Neutrophil (primary cell): ENCODE measurements at regions not wholly inside any gene's neighbourhood (a gene's known extent, or its start where the extent isn't known, plus 50 kb on each side); places are given as distances from the start of the nearest gene placed in this dataset.
A peak's percentile ranks its signal among the peaks of the same experiment; 100 is the strongest.

Experiments used
- H3K27ac ChIP-seq: fragments of 200-600 bp; sonication (generic); 2 replicates; pipeline ENCODE4 v1.5.1; 2016; ENCODE audit warnings: mild to moderate bottlenecking, moderate library complexity
- H3K27me3 ChIP-seq: fragments of 200-600 bp; sonication (generic); 2 replicates; pipeline ENCODE4 v1.6.0; 2016; ENCODE audit warnings: mild to moderate bottlenecking
- H3K36me3 ChIP-seq: fragments of 200-600 bp; sonication (generic); 2 replicates; pipeline ENCODE4 v1.5.1; 2017
- H3K4me1 ChIP-seq, 2 experiments: fragments of 200-600 bp in 1 of 2; sonication (generic) in 1 of 2; 1 replicate in 1 of 2; 2 replicates in 1 of 2; pipeline versions ENCODE4 v1.5.1 to v1.6.1; 2013 to 2016; ENCODE audit warnings: low read depth in 1 of 2, low read length in 1 of 2, mild to moderate bottlenecking in 1 of 2, moderate library complexity in 1 of 2; ENCODE audit not compliant: control insufficient read depth in 1 of 2, insufficient read depth in 1 of 2
- H3K4me3 ChIP-seq, 2 experiments: fragments of 200-600 bp in 1 of 2; sonication (generic) in 1 of 2; 1 replicate in 1 of 2; 2 replicates in 1 of 2; pipeline ENCODE4 v1.5.1; 2013 to 2016; ENCODE audit warnings: low read depth in 1 of 2, low read length in 1 of 2, mild to moderate bottlenecking in 1 of 2, moderate library complexity in 1 of 2
- H3K9me3 ChIP-seq: fragments of 200-600 bp; sonication (generic); 2 replicates; pipeline ENCODE4 v1.5.1; 2016
- CTCF ChIP-seq: fragments of 200-600 bp; sonication (generic); IDR thresholded peaks from 2 replicates; pipeline ENCODE4 v1.5.1; 2016; ENCODE audit warnings: antibody characterized with exemption

- peak overlapping the region; percentile 18 to 34 for H3K4me3 ChIP-seq
- no peaks in the 10 kb centered on the region for H3K27me3 ChIP-seq
- no peaks in the 10 kb centered on the region for H3K9me3 ChIP-seq
- TF ChIP-seq CTCF, result no peak
- H3K4me1 ChIP-seq, result peaks cover 0 to 9% of the 10 kb centered on the region in 2 experiments
- peak overlapping the region; percentile 20 for H3K27ac ChIP-seq
- H3K36me3 ChIP-seq, result no peaks in the 10 kb centered on the region
Measured at GRCh38 chr1:193417945-193418744, 231.7 kb upstream of the B3GALT2 start.

- H3K27me3 ChIP-seq, result no peaks in the 10 kb centered on the region
- no peak overlapping the region for H3K27ac ChIP-seq
- H3K9me3 ChIP-seq, result no peaks in the 10 kb centered on the region
- H3K4me3 ChIP-seq, result no peak overlapping the region
- H3K36me3 ChIP-seq, result no peaks in the 10 kb centered on the region
- no peak for TF ChIP-seq CTCF
- peaks cover 0 to 9% of the 10 kb centered on the region in 2 experiments for H3K4me1 ChIP-seq
Measured at GRCh38 chr1:193417403-193417802, 231.0 kb upstream of the B3GALT2 start.

- Histone ChIP-seq H3K9me3 (no peaks in the 10 kb centered on the region), H3K36me3 (no peaks in the 10 kb centered on the region), H3K4me3 (no peak overlapping the region), H3K4me1 (peaks cover 0 to 9% of the 10 kb centered on the region in 2 experiments), H3K27ac (no peak overlapping the region), H3K27me3 (no peaks in the 10 kb centered on the region)
- TF ChIP-seq CTCF, result no peak
Measured at GRCh38 chr1:193416226-193417024, 230.0 kb upstream of the B3GALT2 start.

GRCh38 chr1:193415256-193415655 is 228.8 kb upstream of the B3GALT2 start:
- no peaks in the 10 kb centered on the region for H3K27me3 ChIP-seq
- H3K9me3 ChIP-seq, result no peaks in the 10 kb centered on the region
- no peak overlapping the region for H3K4me3 ChIP-seq
- H3K36me3 ChIP-seq, result no peaks in the 10 kb centered on the region
- peaks cover 0 to 9% of the 10 kb centered on the region in 2 experiments for H3K4me1 ChIP-seq
- H3K27ac ChIP-seq, result no peak overlapping the region
- no peak for TF ChIP-seq CTCF

GRCh38 chr1:193413376-193413775 is 227.0 kb upstream of the B3GALT2 start:
- no peak for TF ChIP-seq CTCF
- H3K9me3 ChIP-seq, result no peaks in the 10 kb centered on the region
- no peak overlapping the region for H3K4me3 ChIP-seq
- no peak overlapping the region for H3K27ac ChIP-seq
- H3K36me3 ChIP-seq, result no peaks in the 10 kb centered on the region
- no peaks in the 10 kb centered on the region for H3K27me3 ChIP-seq
- peaks cover 0 to 6% of the 10 kb centered on the region in 2 experiments for H3K4me1 ChIP-seq
